ENCODE measurements at regions not wholly inside any gene's neighbourhood (a gene's known extent, or its start where the extent isn't known, plus 50 kb on each side); places are given as distances from the start of the nearest gene placed in this dataset.
A peak's percentile ranks its signal among the peaks of the same experiment; 100 is the strongest.

DNA sequence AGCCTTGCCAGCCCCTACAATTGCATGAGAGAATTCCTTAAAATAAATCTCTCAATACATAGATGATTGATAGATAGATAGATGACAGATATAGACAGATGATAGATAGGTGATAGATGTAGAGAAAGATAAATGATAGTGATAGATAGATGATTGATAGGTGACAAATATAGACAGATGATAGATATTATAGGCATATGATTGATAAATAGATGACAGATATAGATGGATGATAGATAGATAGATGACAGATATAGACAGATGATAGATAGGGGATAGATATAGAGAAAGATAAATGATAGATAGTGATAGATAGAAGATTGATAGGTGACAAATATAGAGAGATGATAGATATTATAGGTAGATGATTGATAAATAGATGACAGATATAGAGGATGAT is 564.6 kb downstream of the ETS1 start:
- no peak for DNase-seq (ENCODE audit: low spot score)
- Histone ChIP-seq H2AFZ (no peak overlapping the region), H3K4me2 (no peak overlapping the region), H3K4me3 (no peak overlapping the region), H3K27me3 (ENCODE audit: insufficient read depth) (no peaks in the 10 kb centered on the region), H3K27ac (ENCODE audit: low read depth) (no peak overlapping the region), H4K20me1 (replicated peaks; ENCODE audit: insufficient read depth) (no peaks in the 10 kb centered on the region), H3K79me2 (replicated peaks; ENCODE audit: insufficient read depth) (no peaks in the 10 kb centered on the region), H3K36me3 (ENCODE audit: insufficient read depth) (no peaks in the 10 kb centered on the region), H3F3A (replicated peaks; ENCODE audit: low read depth) (no peaks in the 10 kb centered on the region), H3K9me2 (ENCODE audit: insufficient read depth) (no peaks in the 10 kb centered on the region), H3K4me1 (ENCODE audit: insufficient read depth) (no peaks in the 10 kb centered on the region)
- Mint-ChIP-seq H3K4me1 (no peaks in the 10 kb centered on the region), H3K27ac (no peak overlapping the region), H3K4me3 (no peak overlapping the region), H3K9me3 (no peaks in the 10 kb centered on the region), H3K27me3 (ENCODE audit: insufficient read depth, low read depth, poor library complexity) (no peaks in the 10 kb centered on the region), H3K36me3 (ENCODE audit: low read depth) (no peaks in the 10 kb centered on the region)
- TF ChIP-seq JUNB (IDR thresholded peaks at IDR 0.05; ENCODE audit: unreplicated experiment) (no peak), STAT1 (IDR thresholded peaks at IDR 0.05; ENCODE audit: unreplicated experiment) (no peak), ZNF331 (CRISPR knock-in tag; IDR thresholded peaks at IDR 0.05; ENCODE audit: low read depth) (no peak), NANOG (IDR thresholded peaks at IDR 0.05; ENCODE audit: borderline replicate concordance) (no peak), POLR2AphosphoS5 (IDR thresholded peaks at IDR 0.05; ENCODE audit: low read depth) (no peak), EZH2 (IDR thresholded peaks at IDR 0.05; ENCODE audit: low read depth, unreplicated experiment) (no peak), EZH2phosphoT487 (IDR thresholded peaks at IDR 0.05; ENCODE audit: unreplicated experiment) (no peak)
- TF ChIP-seq, protein P1, sequence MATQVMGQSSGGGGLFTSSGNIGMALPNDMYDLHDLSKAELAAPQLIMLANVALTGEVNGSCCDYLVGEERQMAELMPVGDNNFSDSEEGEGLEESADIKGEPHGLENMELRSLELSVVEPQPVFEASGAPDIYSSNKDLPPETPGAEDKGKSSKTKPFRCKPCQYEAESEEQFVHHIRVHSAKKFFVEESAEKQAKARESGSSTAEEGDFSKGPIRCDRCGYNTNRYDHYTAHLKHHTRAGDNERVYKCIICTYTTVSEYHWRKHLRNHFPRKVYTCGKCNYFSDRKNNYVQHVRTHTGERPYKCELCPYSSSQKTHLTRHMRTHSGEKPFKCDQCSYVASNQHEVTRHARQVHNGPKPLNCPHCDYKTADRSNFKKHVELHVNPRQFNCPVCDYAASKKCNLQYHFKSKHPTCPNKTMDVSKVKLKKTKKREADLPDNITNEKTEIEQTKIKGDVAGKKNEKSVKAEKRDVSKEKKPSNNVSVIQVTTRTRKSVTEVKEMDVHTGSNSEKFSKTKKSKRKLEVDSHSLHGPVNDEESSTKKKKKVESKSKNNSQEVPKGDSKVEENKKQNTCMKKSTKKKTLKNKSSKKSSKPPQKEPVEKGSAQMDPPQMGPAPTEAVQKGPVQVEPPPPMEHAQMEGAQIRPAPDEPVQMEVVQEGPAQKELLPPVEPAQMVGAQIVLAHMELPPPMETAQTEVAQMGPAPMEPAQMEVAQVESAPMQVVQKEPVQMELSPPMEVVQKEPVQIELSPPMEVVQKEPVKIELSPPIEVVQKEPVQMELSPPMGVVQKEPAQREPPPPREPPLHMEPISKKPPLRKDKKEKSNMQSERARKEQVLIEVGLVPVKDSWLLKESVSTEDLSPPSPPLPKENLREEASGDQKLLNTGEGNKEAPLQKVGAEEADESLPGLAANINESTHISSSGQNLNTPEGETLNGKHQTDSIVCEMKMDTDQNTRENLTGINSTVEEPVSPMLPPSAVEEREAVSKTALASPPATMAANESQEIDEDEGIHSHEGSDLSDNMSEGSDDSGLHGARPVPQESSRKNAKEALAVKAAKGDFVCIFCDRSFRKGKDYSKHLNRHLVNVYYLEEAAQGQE (IDR thresholded peaks at IDR 0.05; ENCODE audit: unreplicated experiment), result no peak
- TF ChIP-seq, protein P2, sequence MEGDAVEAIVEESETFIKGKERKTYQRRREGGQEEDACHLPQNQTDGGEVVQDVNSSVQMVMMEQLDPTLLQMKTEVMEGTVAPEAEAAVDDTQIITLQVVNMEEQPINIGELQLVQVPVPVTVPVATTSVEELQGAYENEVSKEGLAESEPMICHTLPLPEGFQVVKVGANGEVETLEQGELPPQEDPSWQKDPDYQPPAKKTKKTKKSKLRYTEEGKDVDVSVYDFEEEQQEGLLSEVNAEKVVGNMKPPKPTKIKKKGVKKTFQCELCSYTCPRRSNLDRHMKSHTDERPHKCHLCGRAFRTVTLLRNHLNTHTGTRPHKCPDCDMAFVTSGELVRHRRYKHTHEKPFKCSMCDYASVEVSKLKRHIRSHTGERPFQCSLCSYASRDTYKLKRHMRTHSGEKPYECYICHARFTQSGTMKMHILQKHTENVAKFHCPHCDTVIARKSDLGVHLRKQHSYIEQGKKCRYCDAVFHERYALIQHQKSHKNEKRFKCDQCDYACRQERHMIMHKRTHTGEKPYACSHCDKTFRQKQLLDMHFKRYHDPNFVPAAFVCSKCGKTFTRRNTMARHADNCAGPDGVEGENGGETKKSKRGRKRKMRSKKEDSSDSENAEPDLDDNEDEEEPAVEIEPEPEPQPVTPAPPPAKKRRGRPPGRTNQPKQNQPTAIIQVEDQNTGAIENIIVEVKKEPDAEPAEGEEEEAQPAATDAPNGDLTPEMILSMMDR (conservative IDR thresholded peaks at IDR 0.05; ENCODE audit: low read depth in 2 of 2), result no peak
- no peak for ATAC-seq

DNA sequence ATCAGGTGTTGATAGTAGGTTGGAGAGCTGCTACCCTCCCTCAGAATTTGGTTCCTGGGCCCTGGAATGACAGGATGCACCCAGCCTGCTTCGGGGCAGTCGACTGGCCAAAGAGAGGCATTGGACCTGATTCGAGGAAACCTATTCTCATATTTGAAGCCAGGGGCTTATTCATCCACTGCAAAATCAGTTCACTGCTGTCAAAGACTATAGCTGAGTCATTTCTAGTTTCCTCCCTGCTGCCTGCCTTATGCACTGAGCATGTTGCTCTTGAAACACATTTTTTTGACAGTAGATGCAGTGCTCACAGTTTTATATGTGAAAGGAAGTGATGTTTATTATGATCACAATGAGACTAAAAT is 565.4 kb downstream of the ETS1 start:
- no peaks in the 10 kb centered on the region for H3K9me3 Mint-ChIP-seq
- H3K27me3 ChIP-seq (ENCODE audit: insufficient read depth), result no peaks in the 10 kb centered on the region
- H3K4me1 ChIP-seq (ENCODE audit: insufficient read depth), result no peaks in the 10 kb centered on the region
- no peaks in the 10 kb centered on the region for H3K36me3 ChIP-seq (ENCODE audit: insufficient read depth)
- ATAC-seq (no peak), DNase-seq (ENCODE audit: low spot score) (no peak)
- H3K27me3 Mint-ChIP-seq (ENCODE audit: insufficient read depth, low read depth, poor library complexity), result no peaks in the 10 kb centered on the region
- no peaks in the 10 kb centered on the region for H3K36me3 Mint-ChIP-seq (ENCODE audit: low read depth)
- H3F3A ChIP-seq (replicated peaks; ENCODE audit: low read depth), result no peaks in the 10 kb centered on the region
- H3K4me3 ChIP-seq, result no peak overlapping the region
- no peaks in the 10 kb centered on the region for H3K4me1 Mint-ChIP-seq
- no peaks in the 10 kb centered on the region for H4K20me1 ChIP-seq (replicated peaks; ENCODE audit: insufficient read depth)
- H3K79me2 ChIP-seq (replicated peaks; ENCODE audit: insufficient read depth), result no peaks in the 10 kb centered on the region
- H2AFZ ChIP-seq, result 0 out of 2 replicates have a peak overlapping the region, but pooled peaks have one; percentile 43
- no peak overlapping the region for H3K27ac Mint-ChIP-seq
- no peaks in the 10 kb centered on the region for H3K9me2 ChIP-seq (ENCODE audit: insufficient read depth)
- no peak overlapping the region for H3K27ac ChIP-seq (ENCODE audit: low read depth)
- H3K4me3 Mint-ChIP-seq, result no peak overlapping the region
- no peak overlapping the region for H3K4me2 ChIP-seq
- TF ChIP-seq ZNF114 (CRISPR knock-in tag; IDR thresholded peaks at IDR 0.05) (no peak), NANOG (IDR thresholded peaks at IDR 0.05; ENCODE audit: borderline replicate concordance) (no peak), ZNF331 (CRISPR knock-in tag; IDR thresholded peaks at IDR 0.05; ENCODE audit: low read depth) (no peak), JUNB (IDR thresholded peaks at IDR 0.05; ENCODE audit: unreplicated experiment) (no peak), EZH2 (IDR thresholded peaks at IDR 0.05; ENCODE audit: low read depth, unreplicated experiment) (no peak), CREB1 (CRISPR knock-in tag; IDR thresholded peaks at IDR 0.05; ENCODE audit: low read depth) (no peak)
- TF ChIP-seq, protein P3, sequence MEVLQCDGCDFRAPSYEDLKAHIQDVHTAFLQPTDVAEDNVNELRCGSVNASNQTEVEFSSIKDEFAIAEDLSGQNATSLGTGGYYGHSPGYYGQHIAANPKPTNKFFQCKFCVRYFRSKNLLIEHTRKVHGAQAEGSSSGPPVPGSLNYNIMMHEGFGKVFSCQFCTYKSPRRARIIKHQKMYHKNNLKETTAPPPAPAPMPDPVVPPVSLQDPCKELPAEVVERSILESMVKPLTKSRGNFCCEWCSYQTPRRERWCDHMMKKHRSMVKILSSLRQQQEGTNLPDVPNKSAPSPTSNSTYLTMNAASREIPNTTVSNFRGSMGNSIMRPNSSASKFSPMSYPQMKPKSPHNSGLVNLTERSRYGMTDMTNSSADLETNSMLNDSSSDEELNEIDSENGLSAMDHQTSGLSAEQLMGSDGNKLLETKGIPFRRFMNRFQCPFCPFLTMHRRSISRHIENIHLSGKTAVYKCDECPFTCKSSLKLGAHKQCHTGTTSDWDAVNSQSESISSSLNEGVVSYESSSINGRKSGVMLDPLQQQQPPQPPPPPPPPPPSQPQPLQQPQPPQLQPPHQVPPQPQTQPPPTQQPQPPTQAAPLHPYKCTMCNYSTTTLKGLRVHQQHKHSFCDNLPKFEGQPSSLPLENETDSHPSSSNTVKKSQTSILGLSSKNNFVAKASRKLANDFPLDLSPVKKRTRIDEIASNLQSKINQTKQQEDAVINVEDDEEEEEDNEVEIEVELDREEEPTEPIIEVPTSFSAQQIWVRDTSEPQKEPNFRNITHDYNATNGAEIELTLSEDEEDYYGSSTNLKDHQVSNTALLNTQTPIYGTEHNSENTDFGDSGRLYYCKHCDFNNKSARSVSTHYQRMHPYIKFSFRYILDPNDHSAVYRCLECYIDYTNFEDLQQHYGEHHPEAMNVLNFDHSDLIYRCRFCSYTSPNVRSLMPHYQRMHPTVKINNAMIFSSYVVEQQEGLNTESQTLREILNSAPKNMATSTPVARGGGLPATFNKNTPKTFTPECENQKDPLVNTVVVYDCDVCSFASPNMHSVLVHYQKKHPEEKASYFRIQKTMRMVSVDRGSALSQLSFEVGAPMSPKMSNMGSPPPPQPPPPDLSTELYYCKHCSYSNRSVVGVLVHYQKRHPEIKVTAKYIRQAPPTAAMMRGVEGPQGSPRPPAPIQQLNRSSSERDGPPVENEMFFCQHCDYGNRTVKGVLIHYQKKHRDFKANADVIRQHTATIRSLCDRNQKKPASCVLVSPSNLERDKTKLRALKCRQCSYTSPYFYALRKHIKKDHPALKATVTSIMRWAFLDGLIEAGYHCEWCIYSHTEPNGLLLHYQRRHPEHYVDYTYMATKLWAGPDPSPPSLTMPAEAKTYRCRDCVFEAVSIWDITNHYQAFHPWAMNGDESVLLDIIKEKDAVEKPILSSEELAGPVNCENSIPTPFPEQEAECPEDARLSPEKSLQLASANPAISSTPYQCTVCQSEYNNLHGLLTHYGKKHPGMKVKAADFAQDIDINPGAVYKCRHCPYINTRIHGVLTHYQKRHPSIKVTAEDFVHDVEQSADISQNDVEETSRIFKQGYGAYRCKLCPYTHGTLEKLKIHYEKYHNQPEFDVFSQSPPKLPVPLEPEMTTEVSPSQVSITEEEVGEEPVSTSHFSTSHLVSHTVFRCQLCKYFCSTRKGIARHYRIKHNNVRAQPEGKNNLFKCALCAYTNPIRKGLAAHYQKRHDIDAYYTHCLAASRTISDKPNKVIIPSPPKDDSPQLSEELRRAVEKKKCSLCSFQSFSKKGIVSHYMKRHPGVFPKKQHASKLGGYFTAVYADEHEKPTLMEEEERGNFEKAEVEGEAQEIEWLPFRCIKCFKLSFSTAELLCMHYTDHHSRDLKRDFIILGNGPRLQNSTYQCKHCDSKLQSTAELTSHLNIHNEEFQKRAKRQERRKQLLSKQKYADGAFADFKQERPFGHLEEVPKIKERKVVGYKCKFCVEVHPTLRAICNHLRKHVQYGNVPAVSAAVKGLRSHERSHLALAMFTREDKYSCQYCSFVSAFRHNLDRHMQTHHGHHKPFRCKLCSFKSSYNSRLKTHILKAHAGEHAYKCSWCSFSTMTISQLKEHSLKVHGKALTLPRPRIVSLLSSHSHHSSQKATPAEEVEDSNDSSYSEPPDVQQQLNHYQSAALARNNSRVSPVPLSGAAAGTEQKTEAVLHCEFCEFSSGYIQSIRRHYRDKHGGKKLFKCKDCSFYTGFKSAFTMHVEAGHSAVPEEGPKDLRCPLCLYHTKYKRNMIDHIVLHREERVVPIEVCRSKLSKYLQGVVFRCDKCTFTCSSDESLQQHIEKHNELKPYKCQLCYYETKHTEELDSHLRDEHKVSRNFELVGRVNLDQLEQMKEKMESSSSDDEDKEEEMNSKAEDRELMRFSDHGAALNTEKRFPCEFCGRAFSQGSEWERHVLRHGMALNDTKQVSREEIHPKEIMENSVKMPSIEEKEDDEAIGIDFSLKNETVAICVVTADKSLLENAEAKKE (CRISPR knock-in tag; IDR thresholded peaks at IDR 0.05), result no peak

Measured in GM23338 (cell line).